Cardiac fibroblast (primary cell): ENCODE measurements at regions not wholly inside any gene's neighbourhood (a gene's known extent, or its start where the extent isn't known, plus 50 kb on each side); places are given as distances from the start of the nearest gene placed in this dataset.
A peak's percentile ranks its signal among the peaks of the same experiment; 100 is the strongest.

ENCODE experiments used
- DNase-seq, 2 donors: peaks; one replicate each; pipeline versions ENCODE4 v3.0.0 to v3.0.0-alpha.2; 2010; ENCODE audit warnings: low read depth in 2 of 2
- H3K4me3 ChIP-seq, 2 donors: replicated peaks in 1 of 2; 1 replicate in 1 of 2; 2 replicates in 1 of 2; pipeline ENCODE4 v1.5.1; 2011; ENCODE audit warnings: low read depth in 2 of 2, low read length in 2 of 2, mild to moderate bottlenecking in 2 of 2, moderate library complexity in 1 of 2
- CTCF ChIP-seq: IDR thresholded peaks from one replicate; pipeline ENCODE4 v1.5.1; 2011; ENCODE audit warnings: low read depth, mild to moderate bottlenecking, low read length, inconsistent platforms

- DNase-seq = no peak
- no peak overlapping the region for H3K4me3 ChIP-seq
- no peak for TF ChIP-seq CTCF
These were observed 181.9 kb downstream of the SOX9 start for GRCh38 chr17:72302735-72303134.

DNA sequence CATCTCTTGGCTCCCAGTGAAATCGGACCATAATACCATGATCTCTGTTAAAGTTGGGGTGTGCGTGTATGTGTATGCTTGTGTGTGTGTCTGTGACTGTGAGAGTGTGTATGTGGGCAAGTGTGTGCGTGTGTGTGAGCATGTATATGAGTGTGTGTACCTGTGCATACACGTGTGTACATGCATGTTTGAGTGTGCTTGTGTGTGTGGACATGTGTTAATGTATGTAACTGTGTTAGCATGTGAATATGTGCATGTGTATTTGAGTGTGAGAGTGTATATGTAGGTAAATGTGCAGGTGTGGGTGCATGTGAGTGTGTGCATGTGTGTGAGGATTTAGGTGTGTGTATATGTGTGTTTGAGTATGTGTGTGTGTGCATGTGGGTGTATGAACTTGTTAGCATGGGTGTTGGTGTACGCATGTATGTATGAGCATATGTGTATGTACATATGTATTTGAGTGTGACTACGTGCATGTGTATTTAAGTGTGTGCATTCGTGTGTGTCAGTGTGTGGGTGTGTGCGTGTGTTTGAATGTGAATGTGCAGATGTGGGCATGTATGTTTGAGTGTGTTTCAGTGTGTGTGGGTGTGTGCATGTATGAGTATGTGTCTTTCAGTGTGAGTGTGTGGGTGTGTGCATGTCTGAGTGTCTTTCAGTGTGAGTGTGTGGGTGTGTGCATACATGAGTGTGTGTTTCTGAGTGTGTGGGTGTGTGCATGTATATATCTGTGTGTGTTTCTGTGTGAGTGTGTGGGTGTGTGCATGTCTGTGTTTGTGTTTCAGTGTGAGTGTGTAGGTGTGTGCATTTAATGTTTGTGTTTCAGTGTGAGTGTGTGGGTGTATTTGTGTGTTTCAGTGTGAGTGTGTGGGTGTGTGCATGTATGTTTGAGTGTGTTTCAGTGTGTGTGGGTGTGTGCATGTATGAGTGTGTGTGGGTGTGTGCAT lies 183.2 kb downstream of the SOX9 start:
- H3K4me3 ChIP-seq = no peak overlapping the region
- no peak for TF ChIP-seq CTCF
- no peak for DNase-seq

DNA sequence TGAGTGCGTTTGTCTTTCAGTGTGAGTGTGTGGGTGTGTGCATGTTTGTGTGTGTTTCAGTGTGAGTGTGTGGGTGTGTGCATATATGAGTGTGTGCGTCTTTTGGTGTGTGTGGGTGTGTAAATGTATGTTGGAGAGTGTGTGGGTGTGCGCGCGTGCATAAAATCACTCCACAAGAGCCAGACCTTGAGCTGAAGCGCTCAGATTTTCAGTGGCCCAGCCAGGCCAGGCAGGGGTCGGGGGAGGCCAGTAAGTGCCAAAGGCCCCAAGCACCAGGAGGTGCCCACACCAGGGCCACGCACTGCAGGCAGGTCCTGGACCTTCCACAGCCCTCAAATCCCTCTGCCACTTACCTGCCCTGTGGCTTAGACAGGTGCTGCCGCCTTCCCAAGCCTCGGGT lies 184.0 kb downstream of the SOX9 start:
- H3K4me3 ChIP-seq = no peak overlapping the region
- TF ChIP-seq CTCF = no peak

GRCh38 chr17:72305472-72305871 lies 184.7 kb downstream of the SOX9 start:
- H3K4me3 ChIP-seq = no peak overlapping the region
- no peak for TF ChIP-seq CTCF
- DNase-seq = no peak

More for the DNA sequence above, 184.0 kb downstream of the SOX9 start:
- DNase-seq = no peak

- TF ChIP-seq CTCF = no peak
- no peak overlapping the region for H3K4me3 ChIP-seq
- DNase-seq = peak; percentile 21 to 40
These were observed 185.2 kb downstream of the SOX9 start for GRCh38 chr17:72306037-72306436.

DNA sequence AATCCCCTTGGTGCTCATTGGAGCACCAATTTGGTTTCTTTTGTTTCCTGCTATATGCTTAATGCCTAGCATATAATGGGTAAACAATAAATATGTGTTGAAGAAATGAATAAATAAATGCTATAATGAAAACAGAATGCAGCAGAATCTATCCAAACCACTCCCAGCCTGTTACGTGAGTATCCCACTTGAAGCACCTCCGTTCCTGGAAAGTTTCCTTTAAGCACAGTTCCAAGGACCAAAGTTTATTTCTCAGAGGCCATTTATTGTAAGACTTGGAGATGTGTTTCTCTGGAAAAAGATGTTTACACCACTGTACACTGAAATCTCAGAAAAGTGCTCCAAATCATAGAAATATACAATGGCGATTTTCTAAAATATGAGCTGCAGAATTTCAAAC lies 187.0 kb downstream of the SOX9 start:
- no peak for TF ChIP-seq CTCF
- no peak for DNase-seq

More for the DNA sequence above, 187.0 kb downstream of the SOX9 start:
- H3K4me3 ChIP-seq = no peak overlapping the region
